CD4-positive, alpha-beta T cell treated with Interleukin-12 subunit alpha and Interleukin-12 subunit beta, for 1 hour (primary cell): ENCODE measurements at regions not wholly inside any gene's neighbourhood (a gene's known extent, or its start where the extent isn't known, plus 50 kb on each side); places are given as distances from the start of the nearest gene placed in this dataset.

Experiments
- DNase-seq: peaks from one replicate; pipeline ENCODE4 v3.0.0-alpha.2; 2020

GRCh38 chr21:19547951-19548840, 1144.6 kb upstream of the TMPRSS15 start:
- DNase-seq: no peak

DNA sequence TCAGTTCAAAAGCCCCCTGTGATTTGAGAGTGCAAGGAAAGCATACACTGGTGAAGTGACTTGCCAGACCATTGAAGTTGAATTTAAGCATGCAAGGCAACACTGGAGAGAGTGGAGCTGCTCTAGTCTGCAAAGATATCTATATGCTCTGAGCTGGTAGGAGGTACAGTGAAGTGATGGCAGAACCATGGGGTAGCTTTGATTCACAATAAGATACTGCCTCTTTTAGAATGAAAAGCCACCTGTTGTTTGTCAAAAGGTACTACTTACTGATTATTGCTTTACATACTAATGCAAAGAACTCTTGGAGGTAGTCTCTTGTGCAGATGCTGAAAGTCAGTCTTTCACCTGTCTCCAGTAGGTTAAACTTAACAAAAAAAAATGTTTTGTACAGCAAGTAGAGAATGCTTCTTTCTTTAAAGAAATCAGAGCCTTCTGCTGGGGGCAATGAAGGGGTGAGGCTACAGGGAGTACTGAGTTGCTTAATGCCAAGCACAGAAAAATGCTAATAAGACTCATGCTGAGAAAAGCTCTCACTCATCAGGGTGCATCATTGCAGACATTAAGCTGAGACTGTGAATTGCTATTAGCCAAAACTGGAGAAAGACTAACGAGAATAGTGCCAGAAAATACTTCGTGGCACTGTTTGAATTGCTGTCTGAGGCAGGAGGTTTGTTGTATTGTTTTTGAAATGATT, 1150.5 kb upstream of the TMPRSS15 start:
- DNase-seq: no peak

- no peak for DNase-seq
Observed at GRCh38 chr21:19557046-19557445, 1153.5 kb upstream of the TMPRSS15 start.

GRCh38 chr21:19557488-19557887, 1153.9 kb upstream of the TMPRSS15 start:
- no peak for DNase-seq

DNA sequence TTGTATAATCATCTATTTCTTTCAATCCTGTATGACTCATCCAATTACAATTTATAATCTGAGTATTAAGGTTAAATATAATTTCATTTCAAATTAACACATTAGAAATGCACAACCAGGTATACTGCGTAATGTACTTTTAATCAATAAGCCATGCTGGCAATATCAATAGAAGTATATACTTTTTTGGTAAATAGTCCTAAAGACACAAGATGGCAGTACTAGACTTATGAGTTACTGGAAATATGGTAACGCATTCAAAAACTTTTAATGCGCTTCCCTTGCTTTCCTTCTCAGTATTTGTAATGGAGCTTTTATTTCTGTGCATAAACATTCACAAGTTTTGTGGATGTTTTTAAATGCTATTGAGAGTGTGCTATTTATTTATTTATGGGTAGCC, 1162.0 kb upstream of the TMPRSS15 start:
- no peak for DNase-seq

GRCh38 chr21:19566975-19567374, 1163.4 kb upstream of the TMPRSS15 start:
- DNase-seq: no peak

- no peak for DNase-seq
Observed at GRCh38 chr21:19577381-19577780, 1173.8 kb upstream of the TMPRSS15 start.

GRCh38 chr21:19590044-19590443, 1186.5 kb upstream of the TMPRSS15 start:
- DNase-seq: no peak

DNA sequence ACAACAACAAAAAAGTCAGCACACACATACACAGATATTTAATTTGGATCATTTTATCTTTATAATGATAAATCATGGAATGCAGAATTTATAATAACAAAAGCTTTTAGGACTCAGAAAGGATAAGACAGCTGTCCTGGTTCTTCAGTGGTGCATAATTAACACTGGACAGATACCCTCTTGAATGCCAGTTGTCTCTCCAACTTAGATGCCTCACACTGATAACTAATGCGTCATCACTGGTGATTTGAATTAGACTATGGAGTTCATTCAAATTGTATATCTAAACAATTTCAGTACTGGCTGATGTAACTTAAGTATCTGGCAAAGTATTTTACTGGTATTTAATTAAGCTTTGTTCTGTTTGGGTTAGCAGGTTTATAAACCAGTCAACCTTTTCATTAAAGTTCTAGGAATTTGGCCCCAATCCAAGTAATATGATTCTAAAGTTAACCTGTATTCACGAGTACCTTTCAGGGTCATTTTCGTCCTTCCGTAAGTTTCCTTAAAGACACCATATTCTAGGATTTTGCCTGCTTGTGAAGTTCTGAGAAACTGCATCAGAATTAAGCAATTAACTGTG, 1199.5 kb upstream of the TMPRSS15 start:
- no peak for DNase-seq

- no peak for DNase-seq
Observed at GRCh38 chr21:19608101-19608621, 1204.6 kb upstream of the TMPRSS15 start.

- no peak for DNase-seq
Observed at GRCh38 chr21:19609611-19610010, 1206.0 kb upstream of the TMPRSS15 start.

- no peak for DNase-seq
Observed at GRCh38 chr21:19621837-19622496, 1218.4 kb upstream of the TMPRSS15 start.

DNA sequence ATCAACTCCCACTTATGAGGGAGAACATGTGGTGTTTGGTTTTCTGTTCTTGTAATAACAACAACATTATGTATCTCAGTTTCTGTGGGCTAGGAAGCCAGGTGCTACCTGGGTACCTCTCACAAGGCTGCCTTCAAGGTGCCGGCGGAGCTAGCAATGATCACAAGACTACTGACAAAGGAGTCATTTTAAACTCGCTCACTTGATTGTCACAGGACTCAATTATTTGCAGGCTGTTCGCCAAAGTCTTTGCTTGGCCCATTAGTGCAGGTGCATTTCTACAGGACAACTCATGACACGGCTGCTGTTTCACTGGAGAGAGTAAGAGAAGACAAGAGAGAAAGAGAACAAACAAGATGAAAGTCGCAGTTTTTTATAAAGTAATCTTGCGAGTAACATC, 1237.4 kb upstream of the TMPRSS15 start:
- no peak for DNase-seq

- no peak for DNase-seq
Observed at GRCh38 chr21:19648391-19648790, 1244.8 kb upstream of the TMPRSS15 start.

DNA sequence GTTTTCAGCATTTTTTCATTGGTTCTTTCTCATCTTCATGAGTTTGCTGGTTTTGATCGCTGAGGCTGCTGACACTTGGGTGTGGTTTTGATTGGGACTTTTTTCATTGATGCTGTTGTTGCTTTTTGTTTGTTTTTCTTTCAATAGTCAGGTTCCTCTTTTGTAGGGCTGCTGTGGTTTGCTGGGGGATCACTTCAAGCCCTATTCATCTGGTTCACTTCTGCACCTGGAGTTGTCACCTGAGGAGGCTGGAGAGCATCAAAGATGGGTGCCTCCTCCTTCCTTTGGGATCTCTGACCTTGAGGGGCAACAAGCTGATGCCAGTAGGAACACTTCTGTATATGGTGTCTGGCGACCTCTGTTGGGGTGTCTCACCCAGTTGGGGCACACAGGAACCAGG, 1279.9 kb upstream of the TMPRSS15 start:
- DNase-seq: no peak

- DNase-seq: no peak
Observed at GRCh38 chr21:19684328-19684727, 1280.7 kb upstream of the TMPRSS15 start.

- DNase-seq: no peak
Observed at GRCh38 chr21:19692231-19692630, 1288.6 kb upstream of the TMPRSS15 start.

DNA sequence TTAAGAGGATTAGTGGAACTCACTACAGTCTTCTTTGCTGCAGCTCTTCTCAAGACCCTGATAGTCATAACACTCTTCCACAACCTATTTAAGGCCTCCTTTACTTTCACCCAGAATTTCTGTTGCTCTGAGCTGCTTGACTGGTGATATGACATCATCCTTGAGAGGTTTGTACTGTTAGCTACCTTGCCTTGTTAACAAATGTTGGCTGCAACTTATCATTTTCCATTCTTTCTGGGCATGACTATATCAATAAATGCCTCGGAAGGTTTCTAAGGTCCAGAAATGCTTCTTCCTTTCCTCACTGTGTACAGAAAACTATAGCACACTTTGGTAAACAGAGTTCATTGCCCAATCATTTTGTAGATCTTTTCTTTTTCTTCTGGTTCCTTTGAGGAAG, 1292.2 kb upstream of the TMPRSS15 start:
- DNase-seq: no peak

DNA sequence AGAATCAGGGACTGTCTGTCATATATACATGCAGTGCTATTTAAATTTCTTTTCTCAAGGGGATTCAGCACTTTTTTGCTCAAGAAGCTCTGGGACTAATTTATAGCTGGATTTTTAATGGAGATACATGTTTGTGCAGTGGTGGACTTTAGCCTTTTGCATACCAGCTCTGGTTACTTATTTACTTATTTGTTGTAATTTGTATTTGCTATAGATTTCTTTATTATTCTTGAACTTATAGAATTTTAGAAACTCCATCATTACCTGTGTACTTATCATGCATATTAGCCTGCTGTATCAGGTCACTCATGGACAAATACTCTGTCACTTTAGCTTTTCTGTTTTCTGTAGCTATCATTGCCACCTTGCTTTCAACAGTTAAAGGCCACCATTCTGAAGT, 1296.9 kb upstream of the TMPRSS15 start:
- DNase-seq: no peak

GRCh38 chr21:19702726-19703125, 1295.5 kb upstream of the NCAM2 start:
- no peak for DNase-seq

GRCh38 chr21:19704832-19705231, 1293.4 kb upstream of the NCAM2 start:
- DNase-seq: no peak

GRCh38 chr21:19712441-19712840, 1285.8 kb upstream of the NCAM2 start:
- no peak for DNase-seq

- DNase-seq: no peak
Observed at GRCh38 chr21:19713313-19713712, 1284.9 kb upstream of the NCAM2 start.
